KMS-11 (cell line): ENCODE measurements at regions not wholly inside any gene's neighbourhood (a gene's known extent, or its start where the extent isn't known, plus 50 kb on each side); places are given as distances from the start of the nearest gene placed in this dataset.
A peak's percentile ranks its signal among the peaks of the same experiment; 100 is the strongest.

Experiments
- H2AFZ ChIP-seq: fragments of 200-600 bp; sonication (generic); 2 replicates; pipeline ENCODE4 v1.6.1; 2016; ENCODE audit warnings: antibody characterized with exemption, mixed run types, low read depth
- H3K27ac ChIP-seq: fragments of 200-600 bp; sonication (generic); 2 replicates; pipeline ENCODE4 v1.6.1; 2016; ENCODE audit warnings: mild to moderate bottlenecking, mixed run types
- H3K27me3 ChIP-seq: fragments of 200-600 bp; sonication (generic); 2 replicates; pipeline ENCODE4 v1.6.1; 2017; ENCODE audit warnings: mild to moderate bottlenecking, low read depth, mixed run types, moderate library complexity; ENCODE audit not compliant: insufficient read depth
- H3K36me3 ChIP-seq: fragments of 200-600 bp; sonication (generic); 2 replicates; pipeline ENCODE4 v1.6.1; 2017; ENCODE audit warnings: mild to moderate bottlenecking, mixed run types; ENCODE audit not compliant: insufficient read depth
- H3K4me1 ChIP-seq: fragments of 200-600 bp; sonication (generic); 2 replicates; pipeline ENCODE4 v1.6.1; 2016; ENCODE audit warnings: mild to moderate bottlenecking, low read depth, mixed run types; ENCODE audit not compliant: poor library complexity, severe bottlenecking
- H3K4me2 ChIP-seq: fragments of 200-600 bp; sonication (generic); 2 replicates; pipeline ENCODE4 v1.7.0; 2016; ENCODE audit warnings: mild to moderate bottlenecking, mixed run types
- H3K4me3 ChIP-seq: fragments of 200-600 bp; sonication (generic); IDR thresholded peaks from 2 replicates; pipeline ENCODE4 v1.6.1; 2017; ENCODE audit warnings: low read depth, low read length, mixed read lengths; ENCODE audit not compliant: insufficient read depth
- H3K79me2 ChIP-seq: fragments of 200-600 bp; sonication (generic); 2 replicates; pipeline ENCODE4 v1.6.1; 2016; ENCODE audit warnings: low read depth, mixed run types; ENCODE audit not compliant: insufficient read depth
- H3K9ac ChIP-seq: fragments of 200-600 bp; sonication (generic); 2 replicates; pipeline ENCODE4 v1.6.1; 2016; ENCODE audit warnings: mild to moderate bottlenecking, mixed run types
- H4K20me1 ChIP-seq: fragments of 200-600 bp; sonication (generic); 2 replicates; pipeline ENCODE4 v1.6.1; 2016; ENCODE audit warnings: mild to moderate bottlenecking, mixed run types; ENCODE audit not compliant: insufficient read depth
- TF ChIP-seq, protein P1 (sequence below): fragments of 200-600 bp; sonication (generic); conservative IDR thresholded peaks from 2 replicates; pipeline ENCODE4 v1.6.1; 2017; ENCODE audit warnings: low read depth, mild to moderate bottlenecking, antibody characterized with exemption, low read length, moderate library complexity, mixed read lengths

DNA sequence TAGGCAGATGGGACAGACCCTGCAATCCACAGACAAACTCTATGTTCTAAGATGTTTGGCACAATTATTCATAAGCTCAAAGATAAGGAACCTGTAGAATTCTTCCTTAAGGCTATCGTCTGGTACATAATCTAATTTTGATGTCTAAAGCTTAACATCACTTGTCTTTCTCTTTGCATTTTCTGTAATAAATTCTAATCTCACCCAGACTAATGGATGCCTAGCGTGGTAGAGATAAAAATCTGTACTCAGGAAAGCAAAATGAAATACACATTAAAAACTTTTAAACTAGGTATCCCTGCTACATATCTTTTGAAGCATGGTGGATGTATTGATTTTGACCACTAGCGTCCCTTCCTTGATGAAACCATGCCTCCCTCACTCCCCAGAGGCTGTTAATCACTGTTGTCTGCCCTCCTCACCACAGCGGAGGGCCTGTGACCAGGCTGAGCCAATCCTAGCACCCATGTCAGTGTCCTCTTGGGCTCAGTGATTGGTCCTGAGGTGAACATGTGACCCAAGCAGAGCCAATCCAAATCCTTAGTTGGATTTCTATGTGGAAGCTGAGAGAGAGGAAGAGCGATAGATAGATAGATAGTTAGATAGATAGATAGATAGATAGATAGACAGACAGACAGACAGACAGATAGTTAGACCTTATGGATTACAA lies 82.2 kb upstream of the GRK3 start:
- Histone ChIP-seq H3K27me3 (no peaks in the 10 kb centered on the region), H3K4me3 (no peak overlapping the region), H3K4me1 (peaks cover 47% of the 10 kb centered on the region), H3K79me2 (no peaks in the 10 kb centered on the region), H3K27ac (no peak overlapping the region), H3K36me3 (no peaks in the 10 kb centered on the region), H3K9ac (no peak overlapping the region), H4K20me1 (no peaks in the 10 kb centered on the region), H2AFZ (no peak overlapping the region), H3K4me2 (no peak overlapping the region)
- TF ChIP-seq, protein P1, sequence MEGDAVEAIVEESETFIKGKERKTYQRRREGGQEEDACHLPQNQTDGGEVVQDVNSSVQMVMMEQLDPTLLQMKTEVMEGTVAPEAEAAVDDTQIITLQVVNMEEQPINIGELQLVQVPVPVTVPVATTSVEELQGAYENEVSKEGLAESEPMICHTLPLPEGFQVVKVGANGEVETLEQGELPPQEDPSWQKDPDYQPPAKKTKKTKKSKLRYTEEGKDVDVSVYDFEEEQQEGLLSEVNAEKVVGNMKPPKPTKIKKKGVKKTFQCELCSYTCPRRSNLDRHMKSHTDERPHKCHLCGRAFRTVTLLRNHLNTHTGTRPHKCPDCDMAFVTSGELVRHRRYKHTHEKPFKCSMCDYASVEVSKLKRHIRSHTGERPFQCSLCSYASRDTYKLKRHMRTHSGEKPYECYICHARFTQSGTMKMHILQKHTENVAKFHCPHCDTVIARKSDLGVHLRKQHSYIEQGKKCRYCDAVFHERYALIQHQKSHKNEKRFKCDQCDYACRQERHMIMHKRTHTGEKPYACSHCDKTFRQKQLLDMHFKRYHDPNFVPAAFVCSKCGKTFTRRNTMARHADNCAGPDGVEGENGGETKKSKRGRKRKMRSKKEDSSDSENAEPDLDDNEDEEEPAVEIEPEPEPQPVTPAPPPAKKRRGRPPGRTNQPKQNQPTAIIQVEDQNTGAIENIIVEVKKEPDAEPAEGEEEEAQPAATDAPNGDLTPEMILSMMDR = no peak

- no peak overlapping the region for H2AFZ ChIP-seq
- no peaks in the 10 kb centered on the region for H3K36me3 ChIP-seq
- H3K27me3 ChIP-seq = no peaks in the 10 kb centered on the region
- peak overlapping the region; percentile 21; the same call in 1 of the 2 replicates for H3K4me2 ChIP-seq
- H3K79me2 ChIP-seq = no peaks in the 10 kb centered on the region
- peaks cover 48% of the 10 kb centered on the region for H3K4me1 ChIP-seq
- TF ChIP-seq, protein P1 = no peak
- no peaks in the 10 kb centered on the region for H4K20me1 ChIP-seq
- H3K4me3 ChIP-seq = no peak overlapping the region
- H3K9ac ChIP-seq = no peak overlapping the region
- no peak overlapping the region for H3K27ac ChIP-seq
Measured at GRCh38 chr22:25482868-25483639, 81.4 kb upstream of the GRK3 start.

- Histone ChIP-seq H3K4me2 (no peak overlapping the region), H3K4me3 (no peak overlapping the region), H3K79me2 (no peaks in the 10 kb centered on the region), H3K4me1 (peaks cover 57% of the 10 kb centered on the region), H3K36me3 (no peaks in the 10 kb centered on the region), H4K20me1 (no peaks in the 10 kb centered on the region), H3K9ac (no peak overlapping the region), H3K27ac (no peak overlapping the region), H2AFZ (no peak overlapping the region), H3K27me3 (no peaks in the 10 kb centered on the region)
- TF ChIP-seq, protein P1 = no peak
Measured at GRCh38 chr22:25483931-25484330, 80.5 kb upstream of the GRK3 start.

- Histone ChIP-seq H3K4me2 (0 out of 2 replicates have a peak overlapping the region, but pooled peaks have one; percentile 51), H3K27ac (peak overlapping the region; percentile 56; the same call in 1 of the 2 replicates), H3K4me3 (no peak overlapping the region), H4K20me1 (no peaks in the 10 kb centered on the region), H3K9ac (no peak overlapping the region), H3K27me3 (no peaks in the 10 kb centered on the region), H3K4me1 (peaks cover 60% of the 10 kb centered on the region), H3K79me2 (no peaks in the 10 kb centered on the region), H3K36me3 (no peaks in the 10 kb centered on the region), H2AFZ (no peak overlapping the region)
- TF ChIP-seq, protein P1 = no peak
Measured at GRCh38 chr22:25484521-25485315, 79.8 kb upstream of the GRK3 start.
